NB4 (cell line): ENCODE measurements at regions not wholly inside any gene's neighbourhood (a gene's known extent, or its start where the extent isn't known, plus 50 kb on each side); places are given as distances from the start of the nearest gene placed in this dataset.

Experiments
- CTCF ChIP-seq: IDR thresholded peaks from one replicate; pipeline ENCODE4 v1.5.1; 2012; ENCODE audit warnings: low read depth, low read length
- MYC ChIP-seq: IDR thresholded peaks from 2 replicates; pipeline ENCODE4 v1.6.1; 2011; ENCODE audit warnings: low read depth, low read length
- POLR2A ChIP-seq: IDR thresholded peaks from 2 replicates; pipeline ENCODE4 v1.6.1; 2011; ENCODE audit warnings: mild to moderate bottlenecking; ENCODE audit not compliant: insufficient read length; ENCODE audit errors: extremely low read depth
- TF ChIP-seq, protein P1 (sequence below): IDR thresholded peaks from 2 replicates; pipeline ENCODE4 v1.6.1; 2011; ENCODE audit warnings: low read depth, low read length

DNA sequence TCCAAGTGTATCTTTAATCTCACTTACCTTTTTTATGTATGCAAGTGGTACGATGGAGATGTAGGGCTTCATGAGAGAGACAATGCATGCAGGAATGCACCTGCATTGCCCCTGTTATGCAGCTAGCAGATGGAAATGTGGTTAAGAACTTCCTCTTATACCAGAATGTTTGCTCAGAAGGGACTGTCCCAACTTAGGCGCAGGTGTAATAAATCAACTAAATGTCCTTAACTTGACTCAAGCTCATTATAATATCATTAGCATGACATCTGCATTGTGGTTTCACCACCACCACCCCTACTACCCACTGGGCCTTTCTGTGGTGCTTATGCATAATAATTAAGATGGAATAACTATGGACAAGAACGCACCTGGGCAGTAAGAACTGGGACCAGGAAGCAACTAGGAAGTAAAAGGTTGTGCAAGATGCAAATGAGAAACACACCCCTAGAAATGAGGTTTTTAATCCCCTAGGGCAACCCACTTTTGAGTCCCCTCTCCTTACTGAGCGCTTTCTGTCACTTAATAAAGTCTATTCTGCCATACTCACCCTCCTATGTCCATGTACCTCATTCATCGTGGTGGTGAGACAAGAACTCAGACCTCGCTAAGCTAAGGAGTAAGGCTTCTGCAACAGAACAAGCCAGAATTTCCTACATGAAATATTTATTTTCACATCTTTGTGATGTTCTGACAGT lies 1103.3 kb upstream of the B3GALT2 start:
- TF ChIP-seq POLR2A (no peak), CTCF (no peak), MYC (no peak)
- TF ChIP-seq, protein P1, sequence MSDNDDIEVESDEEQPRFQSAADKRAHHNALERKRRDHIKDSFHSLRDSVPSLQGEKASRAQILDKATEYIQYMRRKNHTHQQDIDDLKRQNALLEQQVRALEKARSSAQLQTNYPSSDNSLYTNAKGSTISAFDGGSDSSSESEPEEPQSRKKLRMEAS, result no peak
